A172 (cell line): ENCODE measurements at regions not wholly inside any gene's neighbourhood (a gene's known extent, or its start where the extent isn't known, plus 50 kb on each side); places are given as distances from the start of the nearest gene placed in this dataset.

Experiments
- DNase-seq: peaks from one replicate; pipeline ENCODE4 v3.0.0-alpha.2; 2015; ENCODE audit warnings: low spot score

- no peak for DNase-seq
Observed at GRCh38 chr10:58013406-58013805, 254.3 kb downstream of the IPMK start.

DNA sequence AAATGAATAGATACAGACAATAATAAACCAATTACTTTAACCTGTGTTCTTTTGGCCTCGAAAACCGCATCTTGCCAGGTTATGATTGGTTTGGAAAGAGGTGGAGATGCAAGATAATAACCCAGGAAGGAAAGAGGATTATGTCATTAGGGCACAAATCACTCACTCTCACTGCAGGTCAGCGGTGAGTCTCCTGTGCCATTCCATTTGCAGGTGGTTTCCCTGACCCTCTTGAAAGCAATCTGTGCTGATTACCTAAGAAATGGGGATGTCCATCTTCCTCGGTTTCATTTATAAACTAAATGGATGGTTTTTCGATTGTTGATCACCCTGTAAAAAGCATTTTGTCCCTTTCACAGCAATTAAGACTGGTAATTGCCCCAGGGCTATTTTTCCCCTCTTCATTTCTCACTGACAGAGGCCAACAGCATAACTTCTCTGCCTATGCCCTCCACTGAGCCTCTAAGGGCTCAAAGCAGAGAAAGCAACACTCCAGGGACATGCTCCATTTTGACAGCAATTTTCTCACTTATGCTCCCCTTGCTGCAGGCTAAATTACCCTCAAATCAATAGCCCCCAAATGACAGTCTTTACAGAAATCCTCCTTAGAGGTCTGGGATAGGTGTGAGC lies 257.5 kb downstream of the IPMK start:
- no peak for DNase-seq

DNA sequence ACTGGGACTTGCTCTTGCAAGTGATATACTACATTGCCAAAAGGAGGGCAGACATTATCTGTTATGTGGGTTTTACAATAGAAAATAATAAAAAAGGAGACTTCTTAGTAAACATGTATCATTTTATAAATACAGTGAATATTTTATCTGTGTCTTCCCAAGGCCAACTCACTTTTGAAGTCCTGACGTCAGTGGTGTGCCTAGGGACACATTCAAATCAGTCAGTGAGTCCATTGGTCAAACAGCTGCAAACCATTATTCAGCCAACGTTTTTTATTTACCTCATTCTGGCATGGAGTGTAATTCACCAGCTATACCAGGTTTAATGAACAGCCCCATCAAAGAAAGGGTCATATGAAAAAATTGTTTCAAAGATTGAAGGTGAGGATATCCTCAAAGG lies 263.7 kb downstream of the IPMK start:
- DNase-seq = no peak

GRCh38 chr10:58001159-58001558 lies 266.5 kb downstream of the IPMK start:
- no peak for DNase-seq

DNA sequence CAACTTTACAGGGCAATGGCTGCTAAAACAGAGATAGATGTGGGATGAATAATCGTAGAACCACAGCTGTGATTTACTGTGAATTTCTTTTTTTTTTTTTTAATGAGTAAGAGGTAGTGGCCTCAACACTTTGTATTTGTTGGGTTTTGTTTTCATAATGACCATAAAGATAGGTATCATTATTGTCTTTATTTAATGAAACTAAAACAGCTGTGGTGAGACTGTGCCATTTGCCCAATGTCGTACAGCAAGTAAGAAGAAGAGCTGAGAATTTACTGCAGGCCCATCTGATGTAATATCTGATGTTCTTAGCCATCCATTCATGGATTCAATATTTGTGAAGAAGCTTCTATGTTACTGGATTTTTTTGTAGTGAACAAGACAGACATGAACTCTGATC lies 271.2 kb downstream of the IPMK start:
- no peak for DNase-seq

- DNase-seq = no peak
Observed at GRCh38 chr10:57993302-57993701, 274.4 kb downstream of the IPMK start.

GRCh38 chr10:57992321-57993077 lies 275.2 kb downstream of the IPMK start:
- peak; percentile 71 for DNase-seq

GRCh38 chr10:57988964-57989363 lies 278.7 kb downstream of the IPMK start:
- DNase-seq = no peak

- no peak for DNase-seq
Observed at GRCh38 chr10:57987055-57987721, 280.5 kb downstream of the IPMK start.

- no peak for DNase-seq
Observed at GRCh38 chr10:57986422-57986821, 281.3 kb downstream of the IPMK start.

DNA sequence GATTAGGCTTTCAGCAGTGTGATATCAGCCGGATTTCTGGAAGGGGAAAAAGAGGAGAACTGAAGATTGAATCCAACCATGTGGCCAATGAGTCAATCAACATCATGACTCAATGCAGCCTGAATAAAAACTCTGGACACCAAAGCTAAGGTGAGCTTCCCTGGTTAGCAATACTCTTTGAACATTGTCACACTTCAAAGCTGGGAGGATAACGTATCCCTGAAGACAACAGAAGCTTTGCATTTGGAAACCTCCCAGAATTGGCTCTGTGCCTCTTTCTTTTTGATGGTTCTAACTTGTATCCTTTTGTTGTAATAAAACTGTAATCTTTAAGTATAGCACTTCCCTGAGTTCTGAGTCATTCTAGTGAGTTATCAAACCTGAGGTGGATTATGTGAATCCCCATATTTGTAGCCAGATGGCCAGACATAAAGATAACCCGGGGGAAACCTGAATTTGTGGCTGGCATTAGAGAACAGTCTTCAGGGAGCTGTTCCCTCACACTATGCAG lies 284.4 kb downstream of the IPMK start:
- peak; percentile 62 for DNase-seq

- DNase-seq = no peak
Observed at GRCh38 chr10:57982091-57982490, 285.6 kb downstream of the IPMK start.

DNA sequence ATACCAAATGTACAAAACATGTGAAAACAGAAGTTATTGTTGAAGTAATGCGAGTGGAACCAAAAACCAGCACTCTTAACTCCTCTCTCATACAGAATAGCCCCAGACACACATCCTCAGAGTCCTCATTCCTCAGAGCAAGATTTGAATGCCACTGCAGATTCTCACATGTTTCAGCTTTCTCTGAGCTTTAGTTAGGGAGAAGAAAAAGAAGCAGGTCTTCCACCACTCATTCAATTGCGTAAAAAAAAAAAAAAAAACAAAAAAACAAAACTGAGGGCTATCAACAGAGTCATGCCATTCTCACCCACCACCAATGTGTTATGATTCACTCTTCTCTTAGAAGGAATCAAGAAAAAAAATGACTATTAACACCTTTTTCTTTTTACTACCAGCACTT lies 287.7 kb downstream of the IPMK start:
- peak; percentile 19 for DNase-seq

GRCh38 chr10:57979491-57979890 lies 288.2 kb downstream of the IPMK start:
- DNase-seq = peak; percentile 80

GRCh38 chr10:57977262-57977661 lies 290.4 kb downstream of the IPMK start:
- DNase-seq = no peak

GRCh38 chr10:57973451-57973850 lies 294.2 kb downstream of the IPMK start:
- DNase-seq = peak; percentile 33

DNA sequence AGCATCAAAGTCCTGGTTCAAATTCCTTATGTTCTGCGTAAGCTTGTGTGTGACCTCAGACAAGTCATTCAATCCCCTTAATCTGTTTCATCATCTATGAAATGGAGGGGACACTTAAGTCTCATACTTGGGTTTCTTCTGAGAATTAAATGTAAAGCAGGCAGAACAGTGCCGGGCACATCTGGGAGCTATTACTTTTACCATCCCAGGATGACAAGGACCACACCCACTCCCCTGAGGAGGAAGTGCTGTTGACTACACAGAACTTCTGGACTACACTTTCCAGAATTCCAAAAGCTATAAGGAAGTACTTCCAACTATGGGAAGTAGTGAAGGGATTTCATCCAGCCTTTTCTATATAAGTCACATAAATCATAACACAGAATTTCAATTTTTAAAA lies 294.9 kb downstream of the IPMK start:
- peak; percentile 13 for DNase-seq

GRCh38 chr10:57968328-57969016 lies 299.2 kb downstream of the IPMK start:
- DNase-seq = no peak

DNA sequence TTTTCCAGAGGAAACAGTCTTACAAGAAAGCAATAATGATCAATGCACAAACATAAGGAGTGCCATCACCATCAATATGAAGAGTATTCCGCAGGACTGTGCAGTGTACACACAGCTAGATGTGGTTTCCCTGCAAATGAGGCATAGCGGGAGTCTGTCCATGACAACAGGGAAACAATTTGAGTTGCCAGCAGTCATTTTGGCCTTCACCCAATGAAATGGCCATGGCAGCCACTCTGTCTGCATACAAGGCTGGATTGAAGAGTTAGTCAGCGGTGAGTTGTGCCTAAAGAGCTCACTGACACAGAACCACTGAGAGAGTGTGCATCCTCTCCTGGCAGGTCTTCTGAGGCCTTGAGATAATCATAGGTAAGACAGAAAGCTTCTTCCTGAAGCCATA lies 303.3 kb downstream of the IPMK start:
- peak; percentile 76 for DNase-seq

GRCh38 chr10:57963546-57963945 lies 304.1 kb downstream of the IPMK start:
- no peak for DNase-seq

- DNase-seq = no peak
Observed at GRCh38 chr10:57962839-57963238, 304.9 kb downstream of the IPMK start.

GRCh38 chr10:57961487-57961886 lies 306.2 kb downstream of the IPMK start:
- DNase-seq = no peak
